Gastroesophageal sphincter (tissue), 4 donors: ENCODE measurements at regions not wholly inside any gene's neighbourhood (a gene's known extent, or its start where the extent isn't known, plus 50 kb on each side); places are given as distances from the start of the nearest gene placed in this dataset.

Source experiments
- ATAC-seq: fragments of 150-250 bp; one replicate; pipeline ENCODE4 v1.9.1; 2016; ENCODE audit warnings: mild to moderate bottlenecking, moderate library complexity
- H3K27ac ChIP-seq, 4 donors: fragments of 200-600 bp; sonication (generic) in 3 of 4; 1 replicate in 3 of 4; 2 replicates in 1 of 4; pipeline ENCODE4 v1.5.1; 2016 to 2019
- H3K27me3 ChIP-seq: fragments of 200-600 bp; sonication (generic); one replicate; pipeline ENCODE4 v1.5.1; 2019
- H3K36me3 ChIP-seq, 2 donors: fragments of 200-600 bp; sonication (generic); one replicate each; pipeline ENCODE4 v1.5.1; 2019; ENCODE audit warnings: control low read depth in 1 of 2
- H3K4me1 ChIP-seq, 3 donors: fragments of 200-600 bp; sonication (generic); 1 replicate in 2 of 3; 2 replicates in 1 of 3; pipeline ENCODE4 v1.5.1; 2016 to 2019; ENCODE audit warnings: control low read depth in 2 of 3
- H3K4me3 ChIP-seq, 2 donors: fragments of 200-600 bp; sonication (generic); one replicate each; pipeline ENCODE4 v1.5.1; 2019; ENCODE audit warnings: mild to moderate bottlenecking in 1 of 2, moderate library complexity in 1 of 2
- H3K9me3 ChIP-seq, 3 donors: fragments of 200-600 bp; sonication (generic); one replicate each; pipeline ENCODE4 v1.5.1; 2017 to 2019; ENCODE audit warnings: control low read depth in 2 of 3
- EP300 ChIP-seq: sonication (generic); formaldehyde crosslinking; IDR thresholded peaks from one replicate; pipeline ENCODE4 v1.6.1; 2017; ENCODE audit warnings: antibody characterized with exemption, mild to moderate bottlenecking
- POLR2A ChIP-seq, 2 donors: fragments of 450-650 bp; IDR thresholded peaks; one replicate each; pipeline ENCODE4 v1.6.1; 2017; ENCODE audit warnings: antibody characterized with exemption in 2 of 2, mild to moderate bottlenecking in 2 of 2, moderate library complexity in 1 of 2
- POLR2AphosphoS5 ChIP-seq: sonication (generic); formaldehyde crosslinking; IDR thresholded peaks from one replicate; pipeline ENCODE4 v1.6.1; 2017; ENCODE audit warnings: antibody characterized with exemption
- WGBS, 2 donors: methylation state at CpG; one replicate each; pipeline ENCODE4 v1.1.5; 2018; ENCODE audit warnings: low coverage in 1 of 2; 5-methylcytosine and 5-hydroxymethylcytosine counted together
- TF ChIP-seq, protein P1 (sequence below), 4 experiments: fragments of 200-600 bp in 2 of 4; fragments of 450-650 bp in 2 of 4; sonication (generic) in 1 of 4; IDR thresholded peaks; one replicate each; pipeline ENCODE4 v1.5.1; 2017 to 2019; ENCODE audit warnings: antibody characterized with exemption in 4 of 4, mild to moderate bottlenecking in 2 of 4, moderate library complexity in 2 of 4

DNA sequence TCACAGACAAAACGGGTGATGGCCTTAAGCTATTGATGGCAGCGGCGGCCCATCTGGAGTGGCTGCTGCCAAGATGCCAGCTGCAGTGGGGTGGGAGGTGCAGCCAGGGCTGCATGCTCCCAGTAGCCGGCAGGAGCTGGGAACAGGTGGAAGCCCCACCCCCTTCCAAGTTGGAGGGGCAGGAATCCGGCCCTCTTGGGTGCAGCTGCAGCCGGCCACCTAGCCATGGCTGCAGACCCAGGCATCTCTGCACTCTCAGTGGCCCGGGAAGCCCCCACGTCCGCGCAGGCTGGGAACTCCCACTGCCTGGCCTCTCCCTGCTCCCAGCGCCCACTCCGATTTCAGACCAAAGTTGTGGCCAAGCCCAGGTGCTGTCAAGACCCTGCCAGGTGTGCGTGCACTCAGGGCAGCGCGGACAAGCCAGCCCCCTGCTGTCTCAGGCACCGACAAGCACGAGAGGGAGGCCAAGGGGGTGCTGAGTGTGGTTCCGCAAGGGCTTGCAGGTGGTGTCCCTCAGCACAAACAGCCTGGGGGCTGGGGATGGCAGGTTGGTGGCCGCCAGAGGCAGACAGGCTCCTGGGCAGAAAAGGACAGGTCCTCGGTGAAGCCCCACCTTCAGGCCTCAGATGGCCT, 115.1 kb upstream of the TSLP start:
- Histone ChIP-seq H3K4me1 (no peaks in the 10 kb centered on the region), H3K4me3 (no peak overlapping the region), H3K36me3 (no peaks in the 10 kb centered on the region), H3K27ac (no peak overlapping the region), H3K27me3 (no peaks in the 10 kb centered on the region), H3K9me3 (no peaks in the 10 kb centered on the region)
- TF ChIP-seq POLR2A (IDR thresholded peaks at IDR 0.05) (no peak), POLR2AphosphoS5 (no peak), EP300 (no peak)
- TF ChIP-seq, protein P1, sequence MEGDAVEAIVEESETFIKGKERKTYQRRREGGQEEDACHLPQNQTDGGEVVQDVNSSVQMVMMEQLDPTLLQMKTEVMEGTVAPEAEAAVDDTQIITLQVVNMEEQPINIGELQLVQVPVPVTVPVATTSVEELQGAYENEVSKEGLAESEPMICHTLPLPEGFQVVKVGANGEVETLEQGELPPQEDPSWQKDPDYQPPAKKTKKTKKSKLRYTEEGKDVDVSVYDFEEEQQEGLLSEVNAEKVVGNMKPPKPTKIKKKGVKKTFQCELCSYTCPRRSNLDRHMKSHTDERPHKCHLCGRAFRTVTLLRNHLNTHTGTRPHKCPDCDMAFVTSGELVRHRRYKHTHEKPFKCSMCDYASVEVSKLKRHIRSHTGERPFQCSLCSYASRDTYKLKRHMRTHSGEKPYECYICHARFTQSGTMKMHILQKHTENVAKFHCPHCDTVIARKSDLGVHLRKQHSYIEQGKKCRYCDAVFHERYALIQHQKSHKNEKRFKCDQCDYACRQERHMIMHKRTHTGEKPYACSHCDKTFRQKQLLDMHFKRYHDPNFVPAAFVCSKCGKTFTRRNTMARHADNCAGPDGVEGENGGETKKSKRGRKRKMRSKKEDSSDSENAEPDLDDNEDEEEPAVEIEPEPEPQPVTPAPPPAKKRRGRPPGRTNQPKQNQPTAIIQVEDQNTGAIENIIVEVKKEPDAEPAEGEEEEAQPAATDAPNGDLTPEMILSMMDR (IDR thresholded peaks at IDR 0.05): no peak
- no peak for ATAC-seq
- WGBS, 2 donors: 71 to 78% methylated on average over 2 to 6 of the region's 20 CpGs

DNA sequence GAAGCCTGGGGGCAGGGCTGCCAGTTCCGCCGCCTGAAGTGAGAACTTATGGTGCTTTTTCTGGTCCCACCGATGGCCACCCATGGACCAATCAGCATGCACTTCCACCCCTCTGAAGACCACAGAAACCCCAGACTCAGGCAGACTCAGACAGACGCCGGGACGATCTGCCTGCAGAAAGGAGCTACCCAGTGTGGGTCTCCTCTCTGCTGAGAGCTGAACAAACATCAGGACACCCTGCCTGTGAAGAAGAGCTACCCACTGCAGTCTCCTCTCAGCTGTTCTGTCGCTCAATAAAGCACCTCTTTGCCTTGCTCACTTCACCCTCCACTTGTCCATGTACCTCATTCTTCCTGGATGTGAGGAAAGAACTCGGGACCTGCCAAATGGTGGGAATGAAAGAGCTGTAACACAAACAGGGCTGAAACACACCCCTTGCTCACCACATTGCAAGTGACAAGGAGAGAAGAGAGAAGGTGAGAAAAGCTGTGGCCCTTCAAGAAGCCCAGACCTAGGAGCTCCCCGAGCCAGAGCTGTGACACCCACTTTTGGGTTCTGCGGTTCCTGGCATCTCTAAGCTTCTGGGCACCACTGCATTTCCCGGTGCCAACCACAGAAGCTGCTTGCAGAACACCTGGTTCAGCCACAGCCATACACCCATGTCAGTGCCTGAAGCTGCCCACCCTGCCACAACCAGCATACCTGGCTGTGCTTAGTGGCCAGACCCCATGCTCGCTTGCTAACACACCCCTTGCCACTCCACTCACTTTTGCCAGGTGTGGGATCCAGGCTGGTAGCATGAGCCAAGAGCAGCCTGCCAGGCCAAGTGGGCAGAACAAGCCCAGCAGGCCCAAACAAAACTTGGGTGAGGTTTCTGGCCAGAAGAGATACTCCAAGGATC, 114.3 kb upstream of the TSLP start:
- no peak overlapping the region for H3K4me3 ChIP-seq
- 60 to 80% methylated on average over 1 to 4 of the region's 12 CpGs for WGBS, 2 donors
- no peaks in the 10 kb centered on the region for H3K4me1 ChIP-seq
- TF ChIP-seq, protein P1 (IDR thresholded peaks at IDR 0.05): no peak
- no peak for TF ChIP-seq POLR2AphosphoS5
- no peak for TF ChIP-seq EP300
- TF ChIP-seq POLR2A (IDR thresholded peaks at IDR 0.05): no peak
- no peaks in the 10 kb centered on the region for H3K36me3 ChIP-seq
- no peak for ATAC-seq
- no peaks in the 10 kb centered on the region for H3K27me3 ChIP-seq
- no peaks in the 10 kb centered on the region for H3K9me3 ChIP-seq
- H3K27ac ChIP-seq: no peak overlapping the region

DNA sequence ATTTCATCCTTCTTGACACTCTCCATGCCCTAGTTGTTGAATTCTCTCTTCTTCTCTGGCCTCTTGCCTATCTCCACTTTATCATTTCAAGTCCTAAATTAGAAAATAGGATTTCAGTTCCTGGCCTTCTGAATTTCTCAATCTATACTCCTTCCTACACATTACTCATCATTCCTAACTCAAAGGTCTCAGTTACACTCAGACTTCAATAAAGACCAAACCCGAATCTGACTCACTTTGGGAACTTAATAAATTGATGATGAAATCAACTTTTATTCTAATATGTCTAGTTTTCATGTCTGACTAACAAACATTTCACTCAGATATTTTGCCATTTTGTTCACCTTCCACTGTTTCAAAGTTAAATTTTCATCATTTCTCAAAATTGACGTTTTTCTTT, 113.6 kb upstream of the TSLP start:
- no peak for ATAC-seq
- Histone ChIP-seq H3K4me1 (no peaks in the 10 kb centered on the region), H3K27me3 (no peaks in the 10 kb centered on the region), H3K4me3 (no peak overlapping the region), H3K27ac (no peak overlapping the region), H3K36me3 (no peaks in the 10 kb centered on the region), H3K9me3 (no peaks in the 10 kb centered on the region)
- TF ChIP-seq EP300: no peak
- TF ChIP-seq, protein P1 (IDR thresholded peaks at IDR 0.05): no peak
- TF ChIP-seq POLR2A (IDR thresholded peaks at IDR 0.05): no peak
- no peak for TF ChIP-seq POLR2AphosphoS5
- 67 to 93% methylated on average over 2 of the region's 2 CpGs for WGBS, 2 donors

DNA sequence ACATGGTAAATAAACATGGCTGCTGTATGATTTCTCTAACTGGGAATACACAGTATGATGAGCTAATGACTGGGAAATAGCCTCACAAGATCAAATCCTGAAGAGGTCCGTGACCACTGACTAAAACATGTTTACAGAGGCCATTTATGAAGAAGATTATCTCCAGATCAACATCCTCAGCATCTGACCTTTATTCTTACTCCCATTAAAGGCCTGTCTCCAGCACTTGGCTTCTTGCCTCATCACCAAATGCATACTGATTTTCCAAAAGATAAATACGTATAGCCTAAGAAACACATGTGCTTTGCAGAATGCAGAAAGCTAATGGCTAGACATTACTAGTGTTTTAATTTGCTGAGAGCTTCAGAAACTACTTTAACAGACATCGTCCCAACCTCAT, 108.0 kb upstream of the TSLP start:
- TF ChIP-seq POLR2AphosphoS5 (no peak), POLR2A (IDR thresholded peaks at IDR 0.05) (no peak), EP300 (no peak)
- TF ChIP-seq, protein P1 (IDR thresholded peaks at IDR 0.05): no peak
- Histone ChIP-seq H3K4me3 (no peak overlapping the region), H3K4me1 (peaks cover 0 to 15% (median 0%) of the 10 kb centered on the region in 3 donors), H3K27ac (no peak overlapping the region), H3K36me3 (no peaks in the 10 kb centered on the region), H3K9me3 (no peaks in the 10 kb centered on the region), H3K27me3 (no peaks in the 10 kb centered on the region)
- no peak for ATAC-seq
- WGBS, 2 donors: 77 to 87% methylated on average over 3 of the region's 3 CpGs
